ENCODE measurements at regions not wholly inside any gene's neighbourhood (a gene's known extent, or its start where the extent isn't known, plus 50 kb on each side); places are given as distances from the start of the nearest gene placed in this dataset.

DNA sequence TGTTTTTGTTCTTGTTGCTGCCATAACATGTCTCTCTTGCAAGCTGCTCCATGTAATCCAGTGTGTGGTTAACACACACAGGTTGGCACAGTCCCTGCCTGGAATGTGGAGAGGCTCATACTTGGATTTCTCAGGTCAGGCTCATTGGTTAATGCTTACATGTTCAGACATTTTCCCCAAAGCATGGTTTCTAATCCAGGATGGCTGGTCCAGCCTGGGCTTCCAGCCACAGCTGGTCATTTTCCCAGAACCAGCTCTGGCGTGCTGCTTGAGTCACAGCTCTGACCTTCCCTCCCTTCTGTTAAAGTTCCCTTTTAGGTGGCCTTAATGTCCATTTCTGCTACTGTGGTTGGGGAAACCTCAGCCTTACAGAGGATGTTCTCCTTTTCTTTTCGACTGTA lies 294.3 kb downstream of the TAF11L14 start:
- Histone ChIP-seq H3K36me3 (ENCODE audit: control insufficient read depth in 2 of 2, insufficient read depth in 1 of 2, low read length in 2 of 2) (no peaks in the 10 kb centered on the region), H3K4me3 (ENCODE audit: low read depth, low read length) (no peak overlapping the region), H3K9me3 (ENCODE audit: control insufficient read depth, insufficient read depth, low read depth, low read length) (no peaks in the 10 kb centered on the region), H3K27ac (ENCODE audit: extremely low read depth, low read depth, low read length) (no peak overlapping the region), H3K4me1 (ENCODE audit: control insufficient read depth, insufficient read depth, low read length) (no peaks in the 10 kb centered on the region)
- POLR2A ChIA-PET: no interaction called here
- TF ChIP-seq ZNF138 (tag by site-specific recombination; IDR thresholded peaks at IDR 0.05; ENCODE audit: borderline replicate concordance) (no peak), PBX3 (CRISPR knock-in tag; IDR thresholded peaks at IDR 0.05) (no peak), ZNF112 (tag by site-specific recombination; IDR thresholded peaks at IDR 0.05) (no peak), OSR2 (tag by site-specific recombination; IDR thresholded peaks at IDR 0.05) (no peak), ZNF239 (tag by site-specific recombination; IDR thresholded peaks at IDR 0.05) (no peak), ZNF140 (tag by site-specific recombination; IDR thresholded peaks at IDR 0.05) (no peak), ZNF623 (tag by site-specific recombination; IDR thresholded peaks at IDR 0.05) (no peak), ZNF26 (tag by site-specific recombination; IDR thresholded peaks at IDR 0.05) (no peak), ZNF561 (tag by site-specific recombination; IDR thresholded peaks at IDR 0.05; ENCODE audit: borderline replicate concordance) (no peak), ZFP69B (tag by site-specific recombination; IDR thresholded peaks at IDR 0.05) (no peak), ZNF24 (tag by site-specific recombination; IDR thresholded peaks at IDR 0.05) (no peak)
- TF ChIP-seq, protein P1, sequence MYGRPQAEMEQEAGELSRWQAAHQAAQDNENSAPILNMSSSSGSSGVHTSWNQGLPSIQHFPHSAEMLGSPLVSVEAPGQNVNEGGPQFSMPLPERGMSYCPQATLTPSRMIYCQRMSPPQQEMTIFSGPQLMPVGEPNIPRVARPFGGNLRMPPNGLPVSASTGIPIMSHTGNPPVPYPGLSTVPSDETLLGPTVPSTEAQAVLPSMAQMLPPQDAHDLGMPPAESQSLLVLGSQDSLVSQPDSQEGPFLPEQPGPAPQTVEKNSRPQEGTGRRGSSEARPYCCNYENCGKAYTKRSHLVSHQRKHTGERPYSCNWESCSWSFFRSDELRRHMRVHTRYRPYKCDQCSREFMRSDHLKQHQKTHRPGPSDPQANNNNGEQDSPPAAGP (tag by site-specific recombination; IDR thresholded peaks at IDR 0.05): no peak
- TF ChIP-seq, protein P2, sequence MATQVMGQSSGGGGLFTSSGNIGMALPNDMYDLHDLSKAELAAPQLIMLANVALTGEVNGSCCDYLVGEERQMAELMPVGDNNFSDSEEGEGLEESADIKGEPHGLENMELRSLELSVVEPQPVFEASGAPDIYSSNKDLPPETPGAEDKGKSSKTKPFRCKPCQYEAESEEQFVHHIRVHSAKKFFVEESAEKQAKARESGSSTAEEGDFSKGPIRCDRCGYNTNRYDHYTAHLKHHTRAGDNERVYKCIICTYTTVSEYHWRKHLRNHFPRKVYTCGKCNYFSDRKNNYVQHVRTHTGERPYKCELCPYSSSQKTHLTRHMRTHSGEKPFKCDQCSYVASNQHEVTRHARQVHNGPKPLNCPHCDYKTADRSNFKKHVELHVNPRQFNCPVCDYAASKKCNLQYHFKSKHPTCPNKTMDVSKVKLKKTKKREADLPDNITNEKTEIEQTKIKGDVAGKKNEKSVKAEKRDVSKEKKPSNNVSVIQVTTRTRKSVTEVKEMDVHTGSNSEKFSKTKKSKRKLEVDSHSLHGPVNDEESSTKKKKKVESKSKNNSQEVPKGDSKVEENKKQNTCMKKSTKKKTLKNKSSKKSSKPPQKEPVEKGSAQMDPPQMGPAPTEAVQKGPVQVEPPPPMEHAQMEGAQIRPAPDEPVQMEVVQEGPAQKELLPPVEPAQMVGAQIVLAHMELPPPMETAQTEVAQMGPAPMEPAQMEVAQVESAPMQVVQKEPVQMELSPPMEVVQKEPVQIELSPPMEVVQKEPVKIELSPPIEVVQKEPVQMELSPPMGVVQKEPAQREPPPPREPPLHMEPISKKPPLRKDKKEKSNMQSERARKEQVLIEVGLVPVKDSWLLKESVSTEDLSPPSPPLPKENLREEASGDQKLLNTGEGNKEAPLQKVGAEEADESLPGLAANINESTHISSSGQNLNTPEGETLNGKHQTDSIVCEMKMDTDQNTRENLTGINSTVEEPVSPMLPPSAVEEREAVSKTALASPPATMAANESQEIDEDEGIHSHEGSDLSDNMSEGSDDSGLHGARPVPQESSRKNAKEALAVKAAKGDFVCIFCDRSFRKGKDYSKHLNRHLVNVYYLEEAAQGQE (tag by site-specific recombination; IDR thresholded peaks at IDR 0.05): no peak
- CTCF ChIA-PET: interaction anchor here (0.9 kb wide), 1 partner anchor 713 kb away, joined by 3 read pairs; no protein-coding TSS in a partner anchor

- Histone ChIP-seq H3K4me1 (ENCODE audit: control insufficient read depth, insufficient read depth, low read length) (no peaks in the 10 kb centered on the region), H3K27ac (ENCODE audit: extremely low read depth, low read depth, low read length) (no peak overlapping the region), H3K4me3 (ENCODE audit: low read depth, low read length) (no peak overlapping the region), H3K36me3 (ENCODE audit: control insufficient read depth in 2 of 2, insufficient read depth in 1 of 2, low read length in 2 of 2) (no peaks in the 10 kb centered on the region), H3K9me3 (ENCODE audit: control insufficient read depth, insufficient read depth, low read depth, low read length) (no peaks in the 10 kb centered on the region)
- POLR2A ChIA-PET: no interaction called here
- CTCF ChIA-PET: interaction anchor here (0.8 kb wide), 1 partner anchor 1769 kb away, joined by 4 read pairs; no protein-coding TSS in a partner anchor
- TF ChIP-seq ZNF184 (tag by site-specific recombination; IDR thresholded peaks at IDR 0.05): no peak
These were observed 294.9 kb downstream of the TAF11L14 start for GRCh38 chr5:17929171-17929570.

DNA sequence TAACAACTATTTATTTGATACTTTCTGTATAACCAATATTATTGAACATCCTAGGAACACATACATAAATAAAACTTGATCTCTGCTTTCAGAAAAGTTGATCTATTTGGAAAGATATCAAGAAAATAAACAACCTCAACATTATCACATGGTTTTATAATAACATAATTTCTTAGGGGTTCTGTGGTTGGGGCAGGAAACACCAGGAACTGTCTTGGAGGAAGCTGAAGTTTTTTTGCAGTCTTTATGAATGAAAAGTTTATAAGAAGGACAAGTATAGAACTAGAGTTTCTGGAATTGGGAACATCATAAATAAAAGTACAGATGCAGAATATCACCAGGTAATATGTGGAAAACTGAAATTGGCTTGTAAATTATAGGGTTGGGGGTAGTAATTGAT lies 296.1 kb downstream of the TAF11L14 start:
- CTCF ChIA-PET: no interaction called here
- Histone ChIP-seq H3K4me1 (ENCODE audit: control insufficient read depth, insufficient read depth, low read length) (no peaks in the 10 kb centered on the region), H3K4me3 (ENCODE audit: low read depth, low read length) (no peak overlapping the region), H3K9me3 (ENCODE audit: control insufficient read depth, insufficient read depth, low read depth, low read length) (no peaks in the 10 kb centered on the region), H3K27ac (ENCODE audit: extremely low read depth, low read depth, low read length) (no peak overlapping the region), H3K36me3 (ENCODE audit: control insufficient read depth in 2 of 2, insufficient read depth in 1 of 2, low read length in 2 of 2) (no peaks in the 10 kb centered on the region)
- POLR2A ChIA-PET: no interaction called here
- TF ChIP-seq ZNF561 (tag by site-specific recombination; IDR thresholded peaks at IDR 0.05; ENCODE audit: borderline replicate concordance) (no peak), TCF7L2 (IDR thresholded peaks at IDR 0.05; ENCODE audit: borderline replicate concordance, low read depth, low read length) (no peak), SP3 (tag by site-specific recombination; IDR thresholded peaks at IDR 0.05) (no peak), ZBTB26 (tag by site-specific recombination; optimal IDR thresholded peaks at IDR 0.05) (no peak), ZIC2 (tag by site-specific recombination; IDR thresholded peaks at IDR 0.05) (no peak), ZNF555 (tag by site-specific recombination; conservative IDR thresholded peaks at IDR 0.05) (no peak), KLF1 (tag by site-specific recombination; IDR thresholded peaks at IDR 0.05) (no peak), ZNF776 (tag by site-specific recombination; IDR thresholded peaks at IDR 0.05; ENCODE audit: borderline replicate concordance) (no peak)
- TF ChIP-seq, protein P3, sequence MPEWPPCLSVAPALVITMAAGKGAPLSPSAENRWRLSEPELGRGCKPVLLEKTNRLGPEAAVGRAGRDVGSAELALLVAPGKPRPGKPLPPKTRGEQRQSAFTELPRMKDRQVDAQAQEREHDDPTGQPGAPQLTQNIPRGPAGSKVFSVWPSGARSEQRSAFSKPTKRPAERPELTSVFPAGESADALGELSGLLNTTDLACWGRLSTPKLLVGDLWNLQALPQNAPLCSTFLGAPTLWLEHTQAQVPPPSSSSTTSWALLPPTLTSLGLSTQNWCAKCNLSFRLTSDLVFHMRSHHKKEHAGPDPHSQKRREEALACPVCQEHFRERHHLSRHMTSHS (tag by site-specific recombination; IDR thresholded peaks at IDR 0.05): no peak

Measured in HEK293 (cell line).